ENCODE measurements at regions not wholly inside any gene's neighbourhood (a gene's known extent, or its start where the extent isn't known, plus 50 kb on each side); places are given as distances from the start of the nearest gene placed in this dataset.
A peak's percentile ranks its signal among the peaks of the same experiment; 100 is the strongest.
"Not testable (repeated sequence)": the region's sequence is repeated elsewhere in the genome, so short reads cannot be mapped to it uniquely, and the experiment has no call there.

DNA sequence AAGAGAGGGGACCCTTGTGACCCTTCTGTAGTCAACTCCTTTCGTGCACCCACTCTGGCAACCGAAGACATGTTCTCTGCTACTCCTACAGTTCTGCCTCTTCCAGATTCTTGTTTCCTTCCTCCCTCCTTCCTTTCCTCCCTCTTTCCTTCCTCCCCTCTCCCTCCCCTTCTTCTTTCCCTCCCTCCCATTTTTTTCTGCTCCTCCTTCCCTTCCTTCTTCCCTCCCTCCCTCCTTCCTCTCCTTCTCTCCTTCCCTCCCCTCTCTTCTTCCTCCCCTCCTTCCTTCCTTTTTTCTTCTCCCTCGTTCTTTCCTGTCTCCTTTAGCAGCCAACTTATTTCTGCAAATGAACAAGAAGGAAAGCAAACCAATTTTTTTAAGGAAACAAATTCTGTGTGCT lies 111.5 kb downstream of the NPTX2 start:
- TF ChIP-seq MYC (IDR thresholded peaks at IDR 0.05; ENCODE audit: low read depth, low read length) (no peak), POLR2A (IDR thresholded peaks at IDR 0.05; ENCODE audit: extremely low read depth, insufficient read length) (no peak)
- TF ChIP-seq, protein P1, sequence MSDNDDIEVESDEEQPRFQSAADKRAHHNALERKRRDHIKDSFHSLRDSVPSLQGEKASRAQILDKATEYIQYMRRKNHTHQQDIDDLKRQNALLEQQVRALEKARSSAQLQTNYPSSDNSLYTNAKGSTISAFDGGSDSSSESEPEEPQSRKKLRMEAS (IDR thresholded peaks at IDR 0.05; ENCODE audit: low read depth, low read length): no peak
- TF ChIP-seq, protein P2, sequence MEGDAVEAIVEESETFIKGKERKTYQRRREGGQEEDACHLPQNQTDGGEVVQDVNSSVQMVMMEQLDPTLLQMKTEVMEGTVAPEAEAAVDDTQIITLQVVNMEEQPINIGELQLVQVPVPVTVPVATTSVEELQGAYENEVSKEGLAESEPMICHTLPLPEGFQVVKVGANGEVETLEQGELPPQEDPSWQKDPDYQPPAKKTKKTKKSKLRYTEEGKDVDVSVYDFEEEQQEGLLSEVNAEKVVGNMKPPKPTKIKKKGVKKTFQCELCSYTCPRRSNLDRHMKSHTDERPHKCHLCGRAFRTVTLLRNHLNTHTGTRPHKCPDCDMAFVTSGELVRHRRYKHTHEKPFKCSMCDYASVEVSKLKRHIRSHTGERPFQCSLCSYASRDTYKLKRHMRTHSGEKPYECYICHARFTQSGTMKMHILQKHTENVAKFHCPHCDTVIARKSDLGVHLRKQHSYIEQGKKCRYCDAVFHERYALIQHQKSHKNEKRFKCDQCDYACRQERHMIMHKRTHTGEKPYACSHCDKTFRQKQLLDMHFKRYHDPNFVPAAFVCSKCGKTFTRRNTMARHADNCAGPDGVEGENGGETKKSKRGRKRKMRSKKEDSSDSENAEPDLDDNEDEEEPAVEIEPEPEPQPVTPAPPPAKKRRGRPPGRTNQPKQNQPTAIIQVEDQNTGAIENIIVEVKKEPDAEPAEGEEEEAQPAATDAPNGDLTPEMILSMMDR (IDR thresholded peaks at IDR 0.05; ENCODE audit: low read depth, low read length): no peak
- no peak overlapping the region for H3K4me3 ChIP-seq (ENCODE audit: low read depth, low read length)
- DNase-seq (ENCODE audit: low read depth): no peak

DNA sequence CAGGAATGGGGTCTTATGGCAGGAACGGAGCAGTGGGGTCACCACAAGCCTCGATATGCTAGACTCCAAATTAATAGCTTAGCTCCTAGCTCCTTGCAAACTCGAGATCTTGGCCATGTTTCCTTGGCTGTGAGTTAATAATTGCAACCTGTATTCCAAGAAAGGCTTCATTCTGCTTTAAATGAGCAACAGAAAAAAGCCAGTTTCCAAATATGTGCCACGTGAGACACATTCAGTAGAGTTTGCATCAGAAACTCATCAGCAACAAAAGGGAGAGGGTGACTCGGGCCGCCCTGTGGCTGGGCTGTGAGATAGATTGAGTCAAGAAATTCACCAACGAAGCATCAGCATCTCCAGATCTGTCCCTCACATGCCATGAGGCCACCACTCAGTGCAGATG lies 112.0 kb downstream of the NPTX2 start:
- no peak for DNase-seq (ENCODE audit: low read depth)
- TF ChIP-seq MYC (IDR thresholded peaks at IDR 0.05; ENCODE audit: low read depth, low read length) (no peak), POLR2A (IDR thresholded peaks at IDR 0.05; ENCODE audit: extremely low read depth, insufficient read length) (no peak)
- TF ChIP-seq, protein P2 (IDR thresholded peaks at IDR 0.05; ENCODE audit: low read depth, low read length): no peak
- TF ChIP-seq, protein P1 (IDR thresholded peaks at IDR 0.05; ENCODE audit: low read depth, low read length): no peak
- H3K4me3 ChIP-seq (ENCODE audit: low read depth, low read length): no peak overlapping the region

DNA sequence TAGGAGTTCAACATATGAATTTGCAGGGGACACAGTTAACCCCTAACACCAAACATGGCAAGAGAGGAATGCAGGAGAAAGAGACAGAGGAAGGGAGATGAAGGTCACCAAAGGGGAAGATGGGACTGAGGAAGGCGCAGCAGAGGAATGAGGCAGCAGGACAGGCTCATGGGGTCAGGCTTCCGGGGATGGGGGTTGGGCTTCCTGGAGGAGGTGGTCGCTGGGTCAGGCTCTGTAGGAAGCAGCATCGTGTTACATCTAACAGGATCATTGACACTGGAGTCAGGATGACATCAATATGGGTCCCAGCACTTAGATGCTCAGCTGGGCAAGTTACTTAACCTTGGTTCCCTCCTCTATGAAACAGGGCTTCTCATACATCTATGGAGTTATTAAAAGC lies 113.2 kb downstream of the NPTX2 start:
- H3K4me3 ChIP-seq (ENCODE audit: low read depth, low read length): no peak overlapping the region
- TF ChIP-seq, protein P1 (IDR thresholded peaks at IDR 0.05; ENCODE audit: low read depth, low read length): no peak
- TF ChIP-seq, protein P2 (IDR thresholded peaks at IDR 0.05; ENCODE audit: low read depth, low read length): no peak
- TF ChIP-seq POLR2A (IDR thresholded peaks at IDR 0.05; ENCODE audit: extremely low read depth, insufficient read length) (no peak), MYC (IDR thresholded peaks at IDR 0.05; ENCODE audit: low read depth, low read length) (no peak)
- DNase-seq (ENCODE audit: low read depth): no peak

DNA sequence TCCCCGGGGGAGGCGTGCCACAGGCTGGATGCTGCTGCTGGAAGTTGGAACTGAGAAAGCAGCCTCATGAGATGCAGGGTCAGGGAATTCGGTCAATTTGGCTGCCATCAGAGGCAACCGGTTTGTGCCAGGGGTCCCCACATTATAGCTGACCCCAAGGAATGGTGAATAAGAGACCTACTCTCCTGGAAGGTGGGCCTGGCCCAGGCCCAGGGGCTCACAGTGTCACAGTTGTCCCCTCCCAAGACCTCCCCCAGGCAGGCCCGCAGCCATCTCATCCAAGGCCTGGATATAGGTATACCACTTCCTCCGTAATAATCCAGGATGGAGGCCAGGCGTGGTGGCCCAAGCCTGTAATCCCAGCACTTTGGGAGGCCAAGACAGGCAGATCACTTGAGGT lies 114.6 kb downstream of the NPTX2 start:
- no peak overlapping the region for H3K4me3 ChIP-seq (ENCODE audit: low read depth, low read length)
- TF ChIP-seq POLR2A (IDR thresholded peaks at IDR 0.05; ENCODE audit: extremely low read depth, insufficient read length) (no peak), MYC (IDR thresholded peaks at IDR 0.05; ENCODE audit: low read depth, low read length) (no peak)
- TF ChIP-seq, protein P1 (IDR thresholded peaks at IDR 0.05; ENCODE audit: low read depth, low read length): no peak
- TF ChIP-seq, protein P2 (IDR thresholded peaks at IDR 0.05; ENCODE audit: low read depth, low read length): no peak
- DNase-seq (ENCODE audit: low read depth): no peak

DNA sequence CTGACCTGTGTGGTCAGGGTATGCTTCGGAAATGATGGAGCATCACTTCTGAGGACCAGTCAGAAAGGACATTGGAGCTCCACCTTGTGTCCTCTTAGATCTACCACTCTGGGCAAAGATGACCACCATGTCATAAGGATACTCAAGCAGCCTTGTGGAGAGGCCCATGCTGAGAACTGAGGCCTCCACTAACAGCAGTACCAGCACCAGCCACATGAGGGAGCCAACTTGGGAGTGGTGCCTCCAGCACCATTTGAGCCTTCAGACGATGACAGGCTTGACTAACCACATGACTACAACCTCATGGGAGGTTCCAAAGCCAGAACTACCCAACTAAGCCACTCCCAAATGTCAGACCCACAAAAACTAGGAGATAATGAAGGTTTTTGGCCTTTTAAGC lies 116.0 kb downstream of the NPTX2 start:
- DNase-seq (ENCODE audit: low read depth): peak; percentile 80
- no peak overlapping the region for H3K4me3 ChIP-seq (ENCODE audit: low read depth, low read length)
- TF ChIP-seq POLR2A (IDR thresholded peaks at IDR 0.05; ENCODE audit: extremely low read depth, insufficient read length) (no peak), MYC (IDR thresholded peaks at IDR 0.05; ENCODE audit: low read depth, low read length) (peak; percentile 67)
- TF ChIP-seq, protein P1 (IDR thresholded peaks at IDR 0.05; ENCODE audit: low read depth, low read length): peak; percentile 80
- TF ChIP-seq, protein P2 (IDR thresholded peaks at IDR 0.05; ENCODE audit: low read depth, low read length): peak; percentile 97

DNA sequence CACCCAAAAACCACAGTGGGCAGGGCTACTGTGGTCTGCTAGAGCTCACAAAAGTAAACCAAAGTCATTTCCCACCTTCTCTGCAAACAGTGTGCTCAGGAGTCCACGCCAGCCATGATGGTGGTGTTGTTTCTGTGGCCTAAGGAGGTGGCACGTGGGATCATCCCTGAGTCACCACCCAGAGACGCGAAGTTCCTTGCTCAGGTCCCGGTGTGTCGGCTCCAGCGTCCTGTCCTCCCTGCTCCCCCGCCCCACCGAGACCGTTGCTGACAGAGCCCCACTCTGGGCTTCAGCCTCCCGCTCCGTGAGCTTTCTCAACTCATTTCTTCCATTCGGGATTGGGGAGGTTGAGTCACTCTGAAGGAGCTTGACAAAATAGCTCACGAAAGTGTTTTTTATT lies 118.7 kb downstream of the NPTX2 start:
- H3K4me3 ChIP-seq (ENCODE audit: low read depth, low read length): no peak overlapping the region
- TF ChIP-seq, protein P2 (IDR thresholded peaks at IDR 0.05; ENCODE audit: low read depth, low read length): no peak
- TF ChIP-seq MYC (IDR thresholded peaks at IDR 0.05; ENCODE audit: low read depth, low read length) (no peak), POLR2A (IDR thresholded peaks at IDR 0.05; ENCODE audit: extremely low read depth, insufficient read length) (no peak)
- TF ChIP-seq, protein P1 (IDR thresholded peaks at IDR 0.05; ENCODE audit: low read depth, low read length): no peak
- no peak for DNase-seq (ENCODE audit: low read depth)

DNA sequence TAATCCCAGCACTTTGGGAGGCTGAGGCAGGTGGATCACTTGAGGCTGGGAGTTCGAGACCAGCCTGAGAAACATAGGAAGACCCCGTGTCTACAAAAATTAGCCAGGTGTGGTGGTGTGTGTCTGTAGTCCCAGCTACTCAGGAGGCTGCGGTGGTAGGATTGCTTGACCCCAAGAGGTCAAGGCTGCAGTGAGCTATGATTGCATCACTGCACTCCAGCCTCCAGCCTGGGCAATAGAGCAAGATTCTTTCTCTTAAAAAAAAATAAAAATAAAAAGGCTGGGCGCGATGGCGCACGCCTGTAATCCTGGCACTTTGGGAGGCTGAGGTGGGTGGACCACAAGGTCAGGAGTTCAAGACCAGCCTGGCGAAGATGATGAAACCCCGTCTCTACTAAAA lies 119.4 kb downstream of the NPTX2 start:
- not testable (repeated sequence) for DNase-seq (ENCODE audit: low read depth); H3K4me3 ChIP-seq (ENCODE audit: low read depth, low read length)

Data from NB4 (cell line).